ENCODE measurements at regions not wholly inside any gene's neighbourhood (a gene's known extent, or its start where the extent isn't known, plus 50 kb on each side); places are given as distances from the start of the nearest gene placed in this dataset.

GRCh38 chr16:17612336-17612735, 141.6 kb upstream of the XYLT1 start:
- TF ChIP-seq POLR2AphosphoS5 (IDR thresholded peaks at IDR 0.05), result no peak
- no peak for TF ChIP-seq CTCF (IDR thresholded peaks at IDR 0.05)

Data from breast epithelium (tissue), 3 donors.